ENCODE measurements at regions not wholly inside any gene's neighbourhood (a gene's known extent, or its start where the extent isn't known, plus 50 kb on each side); places are given as distances from the start of the nearest gene placed in this dataset.
"Not testable (repeated sequence)": the region's sequence is repeated elsewhere in the genome, so short reads cannot be mapped to it uniquely, and the experiment has no call there.

DNA sequence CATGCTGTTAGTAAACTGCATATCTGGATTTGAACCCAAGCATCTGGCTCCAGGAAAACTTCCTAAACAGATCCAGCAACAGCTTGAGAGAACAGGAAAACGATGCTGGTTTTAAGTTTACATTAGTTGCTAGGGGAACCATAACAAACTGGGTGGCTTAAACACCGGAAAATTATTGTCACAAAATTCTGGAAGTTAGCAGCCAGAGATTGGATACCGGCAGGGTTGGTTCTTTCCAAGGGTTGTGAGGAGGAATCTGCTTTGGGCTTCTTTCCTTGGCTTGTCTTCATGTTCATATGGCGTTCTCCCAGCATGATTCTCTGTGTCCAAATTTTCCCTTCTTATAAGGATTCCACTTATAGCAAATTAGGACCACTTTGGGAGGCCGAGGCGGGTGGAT lies 276.9 kb upstream of the TOM1L1 start:
- H3K27ac ChIP-seq (ENCODE audit: low read depth, low read length), result no peak overlapping the region
- peaks cover 2% of the 10 kb centered on the region for H3K9me3 ChIP-seq (ENCODE audit: low read depth, low read length)
- no peaks in the 10 kb centered on the region for H4K20me1 ChIP-seq (ENCODE audit: insufficient read depth, low read length)
- H3K36me3 ChIP-seq (ENCODE audit: insufficient read depth, low read length), result no peaks in the 10 kb centered on the region
- H3K4me3 ChIP-seq (ENCODE audit: insufficient read depth, low read length), result no peak overlapping the region
- H3K4me1 ChIP-seq (ENCODE audit: insufficient read depth, low read length), result no peaks in the 10 kb centered on the region
- no peak overlapping the region for H2AFZ ChIP-seq (ENCODE audit: low read length)
- TF ChIP-seq, protein P1, sequence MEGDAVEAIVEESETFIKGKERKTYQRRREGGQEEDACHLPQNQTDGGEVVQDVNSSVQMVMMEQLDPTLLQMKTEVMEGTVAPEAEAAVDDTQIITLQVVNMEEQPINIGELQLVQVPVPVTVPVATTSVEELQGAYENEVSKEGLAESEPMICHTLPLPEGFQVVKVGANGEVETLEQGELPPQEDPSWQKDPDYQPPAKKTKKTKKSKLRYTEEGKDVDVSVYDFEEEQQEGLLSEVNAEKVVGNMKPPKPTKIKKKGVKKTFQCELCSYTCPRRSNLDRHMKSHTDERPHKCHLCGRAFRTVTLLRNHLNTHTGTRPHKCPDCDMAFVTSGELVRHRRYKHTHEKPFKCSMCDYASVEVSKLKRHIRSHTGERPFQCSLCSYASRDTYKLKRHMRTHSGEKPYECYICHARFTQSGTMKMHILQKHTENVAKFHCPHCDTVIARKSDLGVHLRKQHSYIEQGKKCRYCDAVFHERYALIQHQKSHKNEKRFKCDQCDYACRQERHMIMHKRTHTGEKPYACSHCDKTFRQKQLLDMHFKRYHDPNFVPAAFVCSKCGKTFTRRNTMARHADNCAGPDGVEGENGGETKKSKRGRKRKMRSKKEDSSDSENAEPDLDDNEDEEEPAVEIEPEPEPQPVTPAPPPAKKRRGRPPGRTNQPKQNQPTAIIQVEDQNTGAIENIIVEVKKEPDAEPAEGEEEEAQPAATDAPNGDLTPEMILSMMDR (IDR thresholded peaks at IDR 0.05; ENCODE audit: extremely low read depth, low read depth, low read length), result no peak
- no peaks in the 10 kb centered on the region for H3K79me2 ChIP-seq (ENCODE audit: insufficient read depth, low read length)
- no peak for DNase-seq (ENCODE audit: insufficient read length, low spot score, missing footprints)
- no peaks in the 10 kb centered on the region for H3K27me3 ChIP-seq (ENCODE audit: insufficient read depth, low read length)
- no peak overlapping the region for H3K4me2 ChIP-seq (ENCODE audit: insufficient read depth, low read length)

DNA sequence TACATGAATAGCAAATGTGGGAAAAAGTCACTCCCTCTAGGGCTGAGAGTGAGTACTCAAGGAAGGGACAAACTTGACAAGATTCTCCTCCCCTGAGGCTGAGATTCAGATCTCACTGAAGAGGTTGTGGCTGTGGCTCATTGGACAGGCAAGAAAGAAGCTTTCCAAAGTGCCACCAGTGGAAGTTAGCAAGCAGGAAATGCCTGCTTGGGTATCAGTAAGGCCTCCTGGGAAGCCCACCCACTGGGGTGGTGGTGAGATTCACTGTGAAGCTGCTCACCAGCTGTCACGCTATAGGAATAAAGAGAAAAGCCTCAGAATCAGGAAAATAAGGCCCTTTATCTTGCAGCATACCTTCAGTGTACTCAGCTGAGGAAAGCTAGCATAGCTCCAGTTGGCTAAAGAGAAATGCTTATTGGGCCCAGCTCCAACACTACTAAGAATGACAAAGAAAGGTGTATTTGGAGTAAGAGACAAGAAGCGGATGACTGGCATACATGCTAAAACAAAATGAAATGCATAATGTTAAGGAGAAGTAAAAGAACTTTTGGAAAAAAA lies 274.4 kb upstream of the TOM1L1 start:
- TF ChIP-seq, protein P1 (IDR thresholded peaks at IDR 0.05; ENCODE audit: extremely low read depth, low read depth, low read length), result no peak
- Histone ChIP-seq H3K9me3 (ENCODE audit: low read depth, low read length) (peaks cover 2% of the 10 kb centered on the region), H3K4me2 (ENCODE audit: insufficient read depth, low read length) (no peak overlapping the region), H3K27ac (ENCODE audit: low read depth, low read length) (no peak overlapping the region), H3K79me2 (ENCODE audit: insufficient read depth, low read length) (no peaks in the 10 kb centered on the region), H3K36me3 (ENCODE audit: insufficient read depth, low read length) (no peaks in the 10 kb centered on the region), H3K4me3 (ENCODE audit: insufficient read depth, low read length) (no peak overlapping the region), H3K4me1 (ENCODE audit: insufficient read depth, low read length) (no peaks in the 10 kb centered on the region), H2AFZ (ENCODE audit: low read length) (no peak overlapping the region), H4K20me1 (ENCODE audit: insufficient read depth, low read length) (no peaks in the 10 kb centered on the region), H3K27me3 (ENCODE audit: insufficient read depth, low read length) (no peaks in the 10 kb centered on the region)
- DNase-seq (ENCODE audit: insufficient read length, low spot score, missing footprints), result no peak

DNA sequence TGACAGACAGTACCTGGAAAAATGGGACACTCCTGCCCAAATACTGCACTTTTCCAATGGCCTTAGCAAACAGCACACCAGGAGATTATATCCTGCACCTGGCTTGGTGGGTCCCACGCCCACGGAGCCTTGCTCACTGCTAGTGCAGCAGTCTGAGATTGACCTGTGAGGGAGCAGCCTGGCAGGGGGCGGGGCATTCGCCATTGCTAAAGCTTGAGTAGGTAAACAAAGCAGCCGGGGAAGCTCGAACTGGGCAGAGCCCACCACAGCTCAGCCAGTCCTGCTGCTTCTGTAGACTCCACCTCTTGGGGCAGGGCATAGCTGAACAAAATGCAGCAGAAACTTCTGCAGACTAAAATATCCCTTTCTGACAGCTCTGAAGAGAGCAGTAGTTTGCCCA lies 261.2 kb upstream of the TOM1L1 start:
- H4K20me1 ChIP-seq (ENCODE audit: insufficient read depth, low read length); H3K4me2 ChIP-seq (ENCODE audit: insufficient read depth, low read length); DNase-seq (ENCODE audit: insufficient read length, low spot score, missing footprints); H3K4me3 ChIP-seq (ENCODE audit: insufficient read depth, low read length); H3K79me2 ChIP-seq (ENCODE audit: insufficient read depth, low read length); H3K9me3 ChIP-seq (ENCODE audit: low read depth, low read length); H3K4me1 ChIP-seq (ENCODE audit: insufficient read depth, low read length); H2AFZ ChIP-seq (ENCODE audit: low read length); H3K27ac ChIP-seq (ENCODE audit: low read depth, low read length); H3K27me3 ChIP-seq (ENCODE audit: insufficient read depth, low read length); H3K36me3 ChIP-seq (ENCODE audit: insufficient read depth, low read length): not testable (repeated sequence)

DNA sequence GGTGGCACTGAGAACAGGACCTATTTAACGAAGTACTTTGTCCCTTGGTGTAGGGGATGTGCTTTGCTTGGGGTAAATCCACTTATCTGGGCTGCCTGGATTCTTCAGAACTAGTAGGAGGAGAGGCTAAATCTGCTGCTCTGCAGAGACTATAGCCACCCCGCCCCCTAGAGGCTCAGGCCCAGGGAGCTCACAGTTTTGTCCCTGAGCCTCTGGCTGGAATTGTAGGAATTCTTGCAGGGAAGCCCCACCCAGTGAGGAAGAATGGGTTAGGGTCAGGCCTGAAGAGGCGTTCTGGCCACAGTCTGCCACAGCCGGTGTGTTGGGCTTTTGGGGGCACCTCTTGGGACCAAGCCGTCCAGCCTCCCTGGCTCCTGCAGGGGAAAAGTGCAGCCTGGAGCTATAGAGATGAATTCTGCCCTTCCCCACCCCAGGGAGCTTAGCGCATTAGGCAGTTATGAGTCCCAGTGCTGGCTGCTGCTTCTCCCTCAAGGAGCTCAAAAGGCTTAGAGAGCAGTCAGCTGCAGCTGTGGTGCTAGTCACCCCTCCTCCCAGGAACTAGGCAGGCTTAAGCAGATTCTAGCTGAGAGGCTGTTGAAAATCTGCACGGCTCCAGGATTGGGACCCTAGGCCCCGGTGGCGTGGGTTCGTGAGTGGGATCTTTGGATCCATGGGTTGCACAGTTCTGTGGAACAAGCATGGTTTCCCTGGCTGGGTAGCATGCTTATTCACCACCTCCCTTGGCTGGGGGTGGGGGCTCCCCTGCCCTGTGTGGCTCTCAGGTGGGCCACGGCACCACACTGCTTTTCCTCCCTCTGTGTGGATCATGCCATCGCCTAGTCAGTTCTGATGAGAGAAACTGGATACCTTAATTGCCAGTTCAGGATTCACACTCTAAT lies 237.4 kb upstream of the TOM1L1 start:
- H3K4me1 ChIP-seq (ENCODE audit: insufficient read depth, low read length), result no peaks in the 10 kb centered on the region
- H3K9me3 ChIP-seq (ENCODE audit: low read depth, low read length), result no peaks in the 10 kb centered on the region
- H3K27me3 ChIP-seq (ENCODE audit: insufficient read depth, low read length), result no peaks in the 10 kb centered on the region
- H2AFZ ChIP-seq (ENCODE audit: low read length), result no peak overlapping the region
- no peaks in the 10 kb centered on the region for H3K36me3 ChIP-seq (ENCODE audit: insufficient read depth, low read length)
- H4K20me1 ChIP-seq (ENCODE audit: insufficient read depth, low read length), result no peaks in the 10 kb centered on the region
- TF ChIP-seq, protein P1 (IDR thresholded peaks at IDR 0.05; ENCODE audit: extremely low read depth, low read depth, low read length), result no peak
- DNase-seq (ENCODE audit: insufficient read length, low spot score, missing footprints), result no peak
- H3K79me2 ChIP-seq (ENCODE audit: insufficient read depth, low read length), result no peaks in the 10 kb centered on the region
- no peak overlapping the region for H3K4me3 ChIP-seq (ENCODE audit: insufficient read depth, low read length)
- H3K27ac ChIP-seq (ENCODE audit: low read depth, low read length), result no peak overlapping the region
- no peak overlapping the region for H3K4me2 ChIP-seq (ENCODE audit: insufficient read depth, low read length)

Measured in osteoblast (primary cell).